Pons (tissue), 1 donor: ENCODE measurements at regions not wholly inside any gene's neighbourhood (a gene's known extent, or its start where the extent isn't known, plus 50 kb on each side); places are given as distances from the start of the nearest gene placed in this dataset.
"Not testable (repeated sequence)": the region's sequence is repeated elsewhere in the genome, so short reads cannot be mapped to it uniquely, and the experiment has no call there.

Source experiments
- DNase-seq: peaks from one replicate; pipeline ENCODE4 v3.0.0-alpha.2; 2016; ENCODE audit warnings: low spot score

- no peak for DNase-seq
Observed at GRCh38 chr3:11898611-11899325, 52.1 kb upstream of the TAMM41 start.

GRCh38 chr3:11899389-11899788 is 52.7 kb upstream of the TAMM41 start:
- not testable (repeated sequence) for DNase-seq

- no peak for DNase-seq
Observed at GRCh38 chr3:11899826-11900225, 53.1 kb upstream of the TAMM41 start.

GRCh38 chr3:11900824-11901223 is 54.1 kb upstream of the TAMM41 start:
- DNase-seq: no peak

GRCh38 chr3:11901286-11901875 is 54.7 kb upstream of the TAMM41 start:
- DNase-seq: no peak

GRCh38 chr3:11903047-11903446 is 56.4 kb upstream of the TAMM41 start:
- no peak for DNase-seq

- no peak for DNase-seq
Observed at GRCh38 chr3:11903447-11903846, 56.8 kb upstream of the TAMM41 start.

GRCh38 chr3:11904157-11904556 is 57.5 kb upstream of the TAMM41 start:
- no peak for DNase-seq

GRCh38 chr3:11906407-11906806 is 59.7 kb upstream of the TAMM41 start:
- no peak for DNase-seq

- DNase-seq: no peak
Observed at GRCh38 chr3:11907667-11908660, 61.3 kb upstream of the TAMM41 start.

GRCh38 chr3:11908981-11909698 is 62.5 kb upstream of the TAMM41 start:
- no peak for DNase-seq

- no peak for DNase-seq
Observed at GRCh38 chr3:11909726-11910125, 63.0 kb upstream of the TAMM41 start.

- not testable (repeated sequence) for DNase-seq
Observed at GRCh38 chr3:11910216-11910930, 63.7 kb upstream of the TAMM41 start.

- no peak for DNase-seq
Observed at GRCh38 chr3:11910971-11911531, 64.4 kb upstream of the TAMM41 start.

- DNase-seq: not testable (repeated sequence)
Observed at GRCh38 chr3:11911887-11912286, 65.2 kb upstream of the TAMM41 start.

GRCh38 chr3:11913316-11913715 is 66.6 kb upstream of the TAMM41 start:
- DNase-seq: no peak

- no peak for DNase-seq
Observed at GRCh38 chr3:11914041-11914440, 67.4 kb upstream of the TAMM41 start.

GRCh38 chr3:11914651-11915050 is 68.0 kb upstream of the TAMM41 start:
- DNase-seq: no peak

- no peak for DNase-seq
Observed at GRCh38 chr3:11915621-11916424, 69.1 kb upstream of the TAMM41 start.

- not testable (repeated sequence) for DNase-seq
Observed at GRCh38 chr3:11916425-11916762, 69.7 kb upstream of the TAMM41 start.
